ENCODE measurements at regions not wholly inside any gene's neighbourhood (a gene's known extent, or its start where the extent isn't known, plus 50 kb on each side); places are given as distances from the start of the nearest gene placed in this dataset.

DNA sequence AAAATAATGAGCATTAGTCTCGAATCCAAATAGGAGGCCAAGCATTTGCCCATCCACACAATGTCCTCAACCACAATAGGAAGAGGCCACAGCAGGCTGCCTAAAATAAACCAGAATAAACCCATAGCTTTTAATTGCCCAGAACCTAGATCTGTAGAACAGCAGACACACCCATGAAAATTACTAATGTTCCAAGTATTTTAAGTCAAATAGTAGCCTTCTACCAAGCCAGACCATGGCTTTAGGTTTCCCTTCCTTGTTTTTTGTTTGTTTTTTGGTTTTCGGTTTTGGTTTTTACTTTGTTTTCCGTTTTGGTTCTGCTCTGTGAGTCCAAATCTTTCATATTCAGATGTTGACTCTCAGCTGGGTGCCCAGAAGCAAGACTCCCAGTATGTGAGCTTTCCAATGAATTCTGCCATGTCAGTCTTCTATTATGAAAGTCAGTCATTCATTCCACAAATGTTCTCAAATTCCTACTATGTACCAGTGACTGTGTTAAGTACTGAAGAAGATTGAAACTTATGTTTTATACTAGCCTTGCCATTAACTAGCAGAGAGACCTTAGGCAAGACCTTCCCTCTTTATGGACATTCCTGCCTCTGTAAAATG, 57.8 kb upstream of the BOC start:
- Histone ChIP-seq H3K27me3 (no peaks in the 10 kb centered on the region), H3K9me3 (no peaks in the 10 kb centered on the region), H3K27ac (no peak overlapping the region), H3K4me3 (no peak overlapping the region), H3K36me3 (no peaks in the 10 kb centered on the region), H3K4me1 (peaks cover 0 to under 1% (median 0%) of the 10 kb centered on the region in 4 donors)
- TF ChIP-seq, protein P1, sequence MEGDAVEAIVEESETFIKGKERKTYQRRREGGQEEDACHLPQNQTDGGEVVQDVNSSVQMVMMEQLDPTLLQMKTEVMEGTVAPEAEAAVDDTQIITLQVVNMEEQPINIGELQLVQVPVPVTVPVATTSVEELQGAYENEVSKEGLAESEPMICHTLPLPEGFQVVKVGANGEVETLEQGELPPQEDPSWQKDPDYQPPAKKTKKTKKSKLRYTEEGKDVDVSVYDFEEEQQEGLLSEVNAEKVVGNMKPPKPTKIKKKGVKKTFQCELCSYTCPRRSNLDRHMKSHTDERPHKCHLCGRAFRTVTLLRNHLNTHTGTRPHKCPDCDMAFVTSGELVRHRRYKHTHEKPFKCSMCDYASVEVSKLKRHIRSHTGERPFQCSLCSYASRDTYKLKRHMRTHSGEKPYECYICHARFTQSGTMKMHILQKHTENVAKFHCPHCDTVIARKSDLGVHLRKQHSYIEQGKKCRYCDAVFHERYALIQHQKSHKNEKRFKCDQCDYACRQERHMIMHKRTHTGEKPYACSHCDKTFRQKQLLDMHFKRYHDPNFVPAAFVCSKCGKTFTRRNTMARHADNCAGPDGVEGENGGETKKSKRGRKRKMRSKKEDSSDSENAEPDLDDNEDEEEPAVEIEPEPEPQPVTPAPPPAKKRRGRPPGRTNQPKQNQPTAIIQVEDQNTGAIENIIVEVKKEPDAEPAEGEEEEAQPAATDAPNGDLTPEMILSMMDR (IDR thresholded peaks at IDR 0.05) = no peak
- no peak for DNase-seq
- intact Hi-C loops (cut with DNase I; ENCODE audit: low total_unique reads) = no loop called here

DNA sequence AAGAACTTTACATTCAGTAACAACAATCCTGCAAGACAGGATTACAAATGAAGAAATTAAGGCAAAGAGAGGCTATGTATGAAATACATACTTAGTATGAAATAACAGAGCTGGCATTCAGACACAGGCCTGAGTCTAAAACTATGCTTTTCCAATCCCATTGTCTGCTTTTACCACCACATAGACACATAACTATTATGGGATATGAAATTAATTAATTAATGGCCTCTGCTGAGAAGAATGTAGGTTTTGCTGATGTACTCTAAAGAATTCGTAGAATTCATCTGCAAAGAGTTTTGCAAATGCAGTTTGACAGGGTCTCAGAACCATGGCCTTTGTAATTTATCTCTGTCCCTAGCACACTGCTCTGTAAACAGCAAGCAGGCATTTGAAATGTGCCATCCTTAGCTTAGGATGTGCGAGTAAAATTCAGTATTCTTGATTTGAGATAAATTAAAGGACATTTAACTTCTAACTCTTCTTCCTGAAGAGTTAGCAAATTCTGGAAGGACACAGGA, 54.5 kb upstream of the BOC start:
- H3K27me3 ChIP-seq = no peaks in the 10 kb centered on the region
- no peak for DNase-seq
- no peaks in the 10 kb centered on the region for H3K4me1 ChIP-seq
- no peak overlapping the region for H3K4me3 ChIP-seq
- H3K36me3 ChIP-seq = no peaks in the 10 kb centered on the region
- intact Hi-C loops (cut with DNase I; ENCODE audit: low total_unique reads) = no loop called here
- TF ChIP-seq, protein P1 (IDR thresholded peaks at IDR 0.05) = no peak
- no peaks in the 10 kb centered on the region for H3K9me3 ChIP-seq
- H3K27ac ChIP-seq = no peak overlapping the region

DNA sequence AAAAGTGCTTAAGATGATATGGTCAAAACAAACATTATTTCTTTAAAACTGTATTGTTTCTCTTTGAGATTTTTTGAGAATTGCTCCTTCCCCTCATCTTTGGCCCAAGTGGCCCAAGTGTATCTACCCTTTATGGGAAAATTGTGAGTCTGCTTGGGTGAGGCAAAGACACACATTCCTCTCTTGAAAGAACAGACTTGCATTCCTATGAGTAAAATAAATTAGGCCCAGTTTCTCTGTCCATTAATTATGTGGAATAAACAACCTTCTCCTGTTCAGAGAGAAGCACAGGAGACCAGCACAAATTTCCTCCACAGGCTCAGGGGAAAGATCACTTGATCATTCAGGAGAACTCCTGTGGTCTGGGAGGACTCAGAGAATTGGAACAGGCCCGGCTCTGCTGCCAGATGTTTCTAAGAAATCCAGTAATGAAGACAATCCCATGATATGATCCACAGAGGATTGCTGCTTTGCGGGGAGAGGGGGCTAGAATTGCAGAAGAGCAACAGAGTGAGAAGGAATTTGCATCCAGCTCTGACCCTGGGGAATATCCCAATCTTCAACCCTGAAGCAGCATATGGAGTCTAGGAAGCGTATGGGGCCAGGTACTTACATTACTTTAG, 53.8 kb upstream of the BOC start:
- TF ChIP-seq, protein P1 (IDR thresholded peaks at IDR 0.05) = no peak
- Histone ChIP-seq H3K27ac (no peak overlapping the region), H3K4me1 (no peaks in the 10 kb centered on the region), H3K9me3 (no peaks in the 10 kb centered on the region), H3K27me3 (no peaks in the 10 kb centered on the region), H3K4me3 (no peak overlapping the region), H3K36me3 (no peaks in the 10 kb centered on the region)
- intact Hi-C loops (cut with DNase I; ENCODE audit: low total_unique reads) = no loop called here
- DNase-seq = peak; percentile 73 to 76

DNA sequence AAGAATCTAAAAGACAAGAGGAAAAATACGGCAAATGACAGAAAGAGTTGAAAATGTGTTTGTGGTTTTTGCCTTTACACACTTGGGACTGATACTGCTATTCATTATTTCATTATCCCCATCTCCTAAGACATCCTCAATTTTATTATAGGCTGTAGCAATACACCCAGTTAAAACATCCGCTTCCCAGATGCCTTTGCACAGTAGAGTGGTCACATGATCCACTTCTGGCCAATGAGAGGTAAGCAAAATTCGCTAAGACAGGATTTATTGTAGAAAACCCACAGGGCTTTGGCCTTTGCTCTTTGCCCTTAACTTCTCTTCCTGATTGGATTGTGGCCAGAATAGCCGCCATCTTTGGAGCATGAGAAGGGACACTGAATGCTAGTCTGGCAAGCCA, 53.2 kb upstream of the BOC start:
- no peaks in the 10 kb centered on the region for H3K9me3 ChIP-seq
- H3K4me1 ChIP-seq = no peaks in the 10 kb centered on the region
- intact Hi-C loops (cut with DNase I; ENCODE audit: low total_unique reads) = no loop called here
- no peak overlapping the region for H3K27ac ChIP-seq
- H3K27me3 ChIP-seq = no peaks in the 10 kb centered on the region
- TF ChIP-seq, protein P1 (IDR thresholded peaks at IDR 0.05) = no peak
- no peaks in the 10 kb centered on the region for H3K36me3 ChIP-seq
- H3K4me3 ChIP-seq = no peak overlapping the region
- no peak for DNase-seq

Data from tibial artery (tissue), 4 donors.